Chondrocyte (in vitro differentiated cells): ENCODE measurements at regions not wholly inside any gene's neighbourhood (a gene's known extent, or its start where the extent isn't known, plus 50 kb on each side); places are given as distances from the start of the nearest gene placed in this dataset.

Source experiments
- DNase-seq: peaks from one replicate; pipeline ENCODE4 v3.0.0; 2021; ENCODE audit warnings: mixed read lengths, low spot score
- H3K27ac Mint-ChIP-seq: one replicate; pipeline ENCODE4 v1.8.0; 2021; ENCODE audit warnings: mild to moderate bottlenecking, moderate library complexity, mixed read lengths; ENCODE audit not compliant: unreplicated experiment
- H3K27me3 Mint-ChIP-seq: 2 replicates; pipeline ENCODE4 v1.8.0; 2021; ENCODE audit warnings: low read depth, mixed read lengths
- H3K36me3 Mint-ChIP-seq: 2 replicates; pipeline ENCODE4 v1.8.0; 2021; ENCODE audit warnings: low read depth, mixed read lengths
- H3K4me1 Mint-ChIP-seq: 2 replicates; pipeline ENCODE4 v1.8.0; 2021; ENCODE audit warnings: low read depth, mild to moderate bottlenecking, mixed read lengths
- H3K4me3 Mint-ChIP-seq: one replicate; pipeline ENCODE4 v1.8.0; 2021; ENCODE audit warnings: mild to moderate bottlenecking, moderate library complexity, mixed read lengths; ENCODE audit not compliant: unreplicated experiment
- H3K9me3 Mint-ChIP-seq: 2 replicates; pipeline ENCODE4 v1.8.0; 2021; ENCODE audit warnings: low read depth, mixed read lengths
- TF ChIP-seq, protein P1 (sequence below): fragments of 200-600 bp; sonication (generic); IDR thresholded peaks from 2 replicates; pipeline ENCODE4 v1.5.0; 2021; ENCODE audit warnings: antibody characterized with exemption, mild to moderate bottlenecking, moderate library complexity

- no peak overlapping the region for H3K4me3 Mint-ChIP-seq
- no peaks in the 10 kb centered on the region for H3K9me3 Mint-ChIP-seq
Measured at GRCh38 chr6:170211404-170212025, 79.4 kb downstream of the DLL1 start.

GRCh38 chr6:170210651-170211403 lies 80.1 kb downstream of the DLL1 start:
- H3K27ac Mint-ChIP-seq = no peak overlapping the region
- no peak overlapping the region for H3K4me3 Mint-ChIP-seq
- no peaks in the 10 kb centered on the region for H3K4me1 Mint-ChIP-seq
- H3K9me3 Mint-ChIP-seq = no peaks in the 10 kb centered on the region
- TF ChIP-seq, protein P1, sequence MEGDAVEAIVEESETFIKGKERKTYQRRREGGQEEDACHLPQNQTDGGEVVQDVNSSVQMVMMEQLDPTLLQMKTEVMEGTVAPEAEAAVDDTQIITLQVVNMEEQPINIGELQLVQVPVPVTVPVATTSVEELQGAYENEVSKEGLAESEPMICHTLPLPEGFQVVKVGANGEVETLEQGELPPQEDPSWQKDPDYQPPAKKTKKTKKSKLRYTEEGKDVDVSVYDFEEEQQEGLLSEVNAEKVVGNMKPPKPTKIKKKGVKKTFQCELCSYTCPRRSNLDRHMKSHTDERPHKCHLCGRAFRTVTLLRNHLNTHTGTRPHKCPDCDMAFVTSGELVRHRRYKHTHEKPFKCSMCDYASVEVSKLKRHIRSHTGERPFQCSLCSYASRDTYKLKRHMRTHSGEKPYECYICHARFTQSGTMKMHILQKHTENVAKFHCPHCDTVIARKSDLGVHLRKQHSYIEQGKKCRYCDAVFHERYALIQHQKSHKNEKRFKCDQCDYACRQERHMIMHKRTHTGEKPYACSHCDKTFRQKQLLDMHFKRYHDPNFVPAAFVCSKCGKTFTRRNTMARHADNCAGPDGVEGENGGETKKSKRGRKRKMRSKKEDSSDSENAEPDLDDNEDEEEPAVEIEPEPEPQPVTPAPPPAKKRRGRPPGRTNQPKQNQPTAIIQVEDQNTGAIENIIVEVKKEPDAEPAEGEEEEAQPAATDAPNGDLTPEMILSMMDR = no peak
- H3K36me3 Mint-ChIP-seq = no peaks in the 10 kb centered on the region
- H3K27me3 Mint-ChIP-seq = peaks cover 26% of the 10 kb centered on the region
- no peak for DNase-seq

More at GRCh38 chr6:170211404-170212025, 79.4 kb downstream of the DLL1 start:
- Mint-ChIP-seq H3K36me3 (no peaks in the 10 kb centered on the region), H3K27me3 (peaks cover 26% of the 10 kb centered on the region), H3K4me1 (no peaks in the 10 kb centered on the region), H3K27ac (no peak overlapping the region)
- peak; percentile 66 for DNase-seq
- TF ChIP-seq, protein P1 = no peak

GRCh38 chr6:170210026-170210390 lies 80.9 kb downstream of the DLL1 start:
- H3K36me3 Mint-ChIP-seq = no peaks in the 10 kb centered on the region
- H3K27ac Mint-ChIP-seq = no peak overlapping the region
- H3K4me1 Mint-ChIP-seq = no peaks in the 10 kb centered on the region
- TF ChIP-seq, protein P1 = no peak
- no peaks in the 10 kb centered on the region for H3K9me3 Mint-ChIP-seq
- no peak overlapping the region for H3K4me3 Mint-ChIP-seq
- H3K27me3 Mint-ChIP-seq = peaks cover 26% of the 10 kb centered on the region
- no peak for DNase-seq

DNA sequence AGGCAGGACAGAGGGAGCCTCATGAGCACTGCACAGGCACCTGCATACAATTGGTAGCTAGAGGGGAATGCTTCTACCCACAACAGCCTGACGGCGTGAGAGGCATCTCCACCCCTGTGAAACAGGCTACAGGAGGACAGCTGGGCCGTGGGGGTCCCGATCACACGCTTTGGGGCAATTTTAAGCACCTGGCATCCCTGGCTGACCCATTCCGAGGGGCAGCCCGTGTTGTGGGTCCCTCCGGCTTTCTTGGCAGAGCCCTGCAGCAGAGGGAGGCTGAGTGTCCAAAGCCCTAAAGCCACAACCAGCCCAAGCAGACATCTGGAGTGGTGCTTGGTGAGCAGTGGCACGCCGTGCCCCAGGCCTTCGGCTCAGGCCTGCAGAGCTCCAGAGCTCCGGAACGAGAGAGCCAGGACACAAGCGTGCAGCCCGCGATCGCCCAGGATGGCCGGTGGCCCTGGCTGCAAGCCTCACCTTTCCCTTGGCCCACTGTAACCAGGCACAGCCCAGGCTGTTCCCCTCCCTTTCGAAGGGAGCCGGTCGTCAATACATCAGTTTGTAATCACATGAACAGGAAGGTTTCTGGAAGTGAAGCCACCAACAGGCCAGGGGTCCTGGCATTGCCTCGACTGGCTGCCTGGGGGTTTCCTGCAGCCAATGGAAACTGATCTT lies 81.4 kb downstream of the DLL1 start:
- Mint-ChIP-seq H3K27me3 (peaks cover 26% of the 10 kb centered on the region), H3K36me3 (no peaks in the 10 kb centered on the region), H3K4me1 (no peaks in the 10 kb centered on the region), H3K27ac (no peak overlapping the region), H3K9me3 (no peaks in the 10 kb centered on the region), H3K4me3 (no peak overlapping the region)
- peak; percentile 69 for DNase-seq
- TF ChIP-seq, protein P1 = no peak

DNA sequence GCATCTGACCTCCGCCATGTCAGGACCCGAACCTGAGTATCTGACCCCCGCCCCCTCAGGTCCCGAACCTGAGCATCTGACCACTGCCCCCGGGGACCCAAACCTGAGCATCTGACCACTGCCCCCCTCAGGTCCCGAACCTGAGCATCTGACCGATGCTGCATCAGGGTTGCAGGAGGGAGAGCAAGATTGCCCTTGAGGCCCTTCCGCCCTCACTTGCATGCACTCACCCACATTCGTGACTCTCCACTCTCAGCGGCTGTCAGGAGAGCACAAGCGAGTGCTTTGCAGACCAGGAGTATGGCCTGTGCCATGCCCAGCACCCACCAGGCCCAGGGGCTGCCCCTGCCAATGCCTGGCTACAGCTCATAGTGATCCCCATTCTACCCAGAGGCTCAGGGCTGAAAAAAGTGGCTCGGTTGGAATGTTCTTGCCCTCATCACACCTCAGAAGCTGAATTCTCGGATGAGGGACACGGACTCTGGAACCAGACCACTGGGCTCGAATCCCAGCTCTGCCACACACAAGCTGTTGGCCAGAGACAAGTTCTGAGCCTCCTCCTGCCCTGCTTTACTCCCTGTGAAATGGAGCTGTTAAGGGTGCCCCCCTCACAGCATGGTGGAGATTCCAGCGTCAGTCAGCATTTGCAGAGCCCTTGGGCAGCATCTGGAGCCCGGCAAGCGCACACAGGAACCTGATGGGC lies 82.1 kb downstream of the DLL1 start:
- no peaks in the 10 kb centered on the region for H3K4me1 Mint-ChIP-seq
- DNase-seq = peak; percentile 87
- H3K4me3 Mint-ChIP-seq = no peak overlapping the region
- peaks cover 3% of the 10 kb centered on the region for H3K9me3 Mint-ChIP-seq
- H3K27ac Mint-ChIP-seq = no peak overlapping the region
- H3K36me3 Mint-ChIP-seq = no peaks in the 10 kb centered on the region
- TF ChIP-seq, protein P1 = no peak
- peaks cover 26% of the 10 kb centered on the region for H3K27me3 Mint-ChIP-seq
